Right lung (tissue), 2 donors: ENCODE measurements at regions not wholly inside any gene's neighbourhood (a gene's known extent, or its start where the extent isn't known, plus 50 kb on each side); places are given as distances from the start of the nearest gene placed in this dataset.

ENCODE experiments used
- DNase-seq, 2 donors: peaks; one replicate each; pipeline ENCODE4 v3.0.0-alpha.2; 2013

DNA sequence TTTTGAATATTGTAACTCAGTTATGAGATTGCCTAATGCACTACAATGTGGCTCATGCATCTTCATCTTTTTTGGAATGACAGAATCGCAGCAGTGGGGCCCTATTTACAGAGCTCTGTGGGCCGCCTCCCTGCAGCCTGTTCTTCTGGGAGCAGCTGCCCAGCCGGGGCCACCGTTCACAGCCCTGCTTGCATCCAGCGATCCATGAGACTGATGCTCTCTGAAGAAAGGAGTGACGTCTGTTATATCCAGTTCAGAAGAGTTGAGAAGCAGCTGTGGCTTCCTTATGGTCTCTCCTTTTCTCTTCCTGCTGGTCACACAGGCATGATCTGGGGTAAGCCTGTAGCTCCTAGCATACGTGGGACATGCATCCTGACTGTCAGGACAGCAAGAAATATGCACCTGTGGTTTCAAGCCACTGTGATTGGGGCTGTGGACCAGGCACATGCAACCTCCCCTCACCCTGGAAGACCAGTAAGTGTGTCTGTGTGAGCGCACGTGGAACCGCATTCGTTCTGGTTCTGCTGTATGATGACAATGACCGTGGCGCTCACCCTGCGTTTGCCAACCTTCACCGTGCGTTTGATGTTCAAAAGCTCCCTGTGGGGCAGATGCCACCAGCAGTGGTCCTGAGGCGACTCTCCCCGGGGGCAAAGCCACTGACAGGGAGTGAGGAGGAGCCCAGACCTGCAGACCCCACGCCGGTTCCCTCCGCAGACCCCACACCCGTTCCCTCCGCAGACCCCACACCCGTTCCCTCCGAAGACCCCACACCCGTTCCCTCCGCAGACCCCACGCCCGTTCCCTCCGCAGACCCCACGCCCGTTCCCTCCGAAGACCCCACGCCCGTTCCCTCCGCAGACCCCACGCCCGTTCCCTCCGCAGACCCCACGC lies 189.8 kb downstream of the TMEM18 start:
- DNase-seq: no peak

DNA sequence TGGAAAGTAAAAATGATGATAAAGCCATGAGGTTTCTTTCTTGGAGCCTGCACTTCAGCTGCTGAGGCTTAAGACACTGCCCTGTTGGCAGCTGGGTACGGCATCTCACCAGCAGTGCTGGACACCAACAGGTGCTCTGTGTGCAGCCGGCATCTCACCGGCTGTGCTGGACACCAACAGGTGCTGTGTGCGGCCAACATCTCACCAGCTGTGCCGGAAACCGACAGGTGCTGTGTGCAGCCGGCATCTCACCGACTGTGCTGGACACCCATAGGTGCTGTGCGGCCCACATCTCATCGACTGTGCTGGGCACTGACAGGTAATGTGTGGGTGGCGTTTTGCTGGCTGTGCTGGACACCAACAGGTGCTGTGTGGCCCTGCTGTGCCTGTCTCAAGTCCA lies 190.8 kb downstream of the TMEM18 start:
- no peak for DNase-seq

GRCh38 chr2:481388-481787 lies 193.5 kb upstream of the ALKAL2 start:
- no peak for DNase-seq

DNA sequence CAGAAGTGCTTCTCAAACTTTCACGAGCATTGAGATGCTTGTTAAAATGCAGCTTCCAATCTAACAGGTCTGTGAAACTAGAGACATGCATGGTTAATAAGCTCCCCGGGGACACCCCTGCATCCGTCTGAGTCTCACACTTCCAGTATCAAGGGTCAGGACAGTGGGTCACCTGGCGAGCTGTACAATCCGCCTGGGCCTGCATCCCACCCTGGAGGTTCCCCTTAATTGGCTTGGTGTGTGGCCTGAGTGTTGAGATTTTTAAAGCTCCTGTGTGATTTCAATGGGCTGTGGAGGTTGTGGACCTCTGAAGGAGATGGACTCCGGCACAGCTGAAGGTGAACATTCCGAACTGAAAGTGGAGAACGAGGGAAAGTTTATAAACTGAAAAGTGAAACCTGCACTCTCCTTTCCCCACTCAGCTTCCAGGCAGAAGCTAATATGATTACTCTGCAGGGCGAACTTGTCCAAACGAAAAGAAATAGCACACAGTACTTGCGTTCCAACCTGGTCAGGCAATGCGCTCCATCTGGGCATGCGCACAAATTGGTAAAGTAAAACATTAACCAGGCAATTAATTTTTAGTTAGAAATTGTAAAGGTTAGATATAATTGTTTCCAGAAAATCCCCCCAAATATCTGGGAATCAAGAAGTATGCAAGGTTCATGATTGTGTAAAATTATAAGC lies 191.7 kb upstream of the ALKAL2 start:
- DNase-seq: no peak

DNA sequence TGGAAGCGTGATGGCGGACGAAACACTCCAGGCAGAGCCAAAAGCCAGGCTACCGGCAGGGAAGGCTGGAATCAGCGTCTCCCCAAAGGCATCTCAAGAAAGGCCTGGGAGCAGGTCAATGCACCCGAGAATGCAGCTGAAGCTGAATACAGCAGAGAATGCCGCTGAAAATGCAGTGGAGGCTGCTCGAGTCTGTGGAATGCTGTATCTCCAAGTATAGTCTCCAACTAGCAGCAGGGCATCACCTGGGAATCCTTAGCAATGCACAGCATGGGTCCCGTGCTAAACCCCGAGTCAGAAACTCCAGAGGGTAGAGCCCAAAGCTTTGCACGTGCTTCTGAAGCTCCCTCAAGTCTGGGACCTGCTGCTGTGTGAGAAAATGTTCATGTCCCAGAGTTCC lies 191.1 kb upstream of the ALKAL2 start:
- no peak for DNase-seq

- no peak for DNase-seq
These were observed 183.7 kb upstream of the ALKAL2 start for GRCh38 chr2:471560-471959.

GRCh38 chr2:469514-469913 lies 181.6 kb upstream of the ALKAL2 start:
- no peak for DNase-seq

DNA sequence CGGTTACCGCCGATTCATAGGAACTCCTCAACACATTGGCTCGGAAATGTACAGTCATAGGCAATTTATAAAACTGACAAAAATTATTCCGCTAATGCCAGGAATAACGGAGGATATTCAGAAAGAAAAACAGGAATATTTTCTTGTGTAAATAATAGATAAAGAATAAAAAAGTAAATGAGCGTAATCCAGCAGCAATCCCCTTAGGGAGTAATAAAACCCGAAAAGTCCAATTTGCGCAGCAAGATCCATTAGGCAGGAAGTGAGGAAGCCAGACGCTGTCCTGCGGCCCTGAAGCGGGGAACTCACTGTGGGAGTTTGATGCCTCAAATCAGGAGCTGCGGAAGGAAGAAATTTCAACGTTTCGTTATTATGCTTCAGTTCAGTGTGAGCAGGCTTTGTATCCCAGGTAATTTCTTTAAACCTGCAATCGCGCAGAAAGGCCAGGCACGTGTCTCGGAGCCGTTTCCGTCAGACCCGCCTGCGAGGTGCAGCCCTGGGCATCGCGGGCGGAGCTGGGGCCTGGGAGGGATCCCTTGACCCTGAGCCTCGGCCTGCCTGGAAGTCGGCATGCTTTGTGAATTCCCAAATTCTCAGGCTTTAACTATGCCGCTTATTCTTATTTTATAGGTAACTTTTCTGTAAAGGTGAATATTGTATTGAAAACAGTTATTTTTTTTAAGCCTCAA lies 180.9 kb upstream of the ALKAL2 start:
- no peak for DNase-seq

- DNase-seq: peak in 1 of 2 donors; percentile 21
These were observed 180.2 kb upstream of the ALKAL2 start for GRCh38 chr2:467892-468647.

GRCh38 chr2:467543-467891 lies 179.6 kb upstream of the ALKAL2 start:
- DNase-seq: no peak

DNA sequence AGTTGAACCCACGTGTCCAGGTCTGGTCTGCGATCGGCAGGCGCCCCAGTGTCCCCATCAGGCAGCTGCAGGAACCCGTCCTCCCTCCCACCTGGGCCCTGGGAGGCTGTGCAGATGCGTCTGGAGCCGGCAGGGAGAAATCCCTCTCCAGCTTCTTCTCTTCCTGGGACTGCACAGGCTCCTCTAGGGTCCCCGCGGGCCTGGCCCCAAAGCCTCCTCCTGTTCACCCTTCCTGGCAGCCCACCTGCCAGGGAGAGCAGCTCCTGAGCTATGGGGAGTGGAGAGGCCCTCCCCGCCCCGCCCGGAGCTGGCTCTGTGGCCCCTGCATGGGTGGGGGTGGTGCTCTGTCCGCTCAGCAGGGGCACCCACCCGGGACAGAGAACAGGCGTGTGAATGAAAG lies 179.2 kb upstream of the ALKAL2 start:
- DNase-seq: no peak

DNA sequence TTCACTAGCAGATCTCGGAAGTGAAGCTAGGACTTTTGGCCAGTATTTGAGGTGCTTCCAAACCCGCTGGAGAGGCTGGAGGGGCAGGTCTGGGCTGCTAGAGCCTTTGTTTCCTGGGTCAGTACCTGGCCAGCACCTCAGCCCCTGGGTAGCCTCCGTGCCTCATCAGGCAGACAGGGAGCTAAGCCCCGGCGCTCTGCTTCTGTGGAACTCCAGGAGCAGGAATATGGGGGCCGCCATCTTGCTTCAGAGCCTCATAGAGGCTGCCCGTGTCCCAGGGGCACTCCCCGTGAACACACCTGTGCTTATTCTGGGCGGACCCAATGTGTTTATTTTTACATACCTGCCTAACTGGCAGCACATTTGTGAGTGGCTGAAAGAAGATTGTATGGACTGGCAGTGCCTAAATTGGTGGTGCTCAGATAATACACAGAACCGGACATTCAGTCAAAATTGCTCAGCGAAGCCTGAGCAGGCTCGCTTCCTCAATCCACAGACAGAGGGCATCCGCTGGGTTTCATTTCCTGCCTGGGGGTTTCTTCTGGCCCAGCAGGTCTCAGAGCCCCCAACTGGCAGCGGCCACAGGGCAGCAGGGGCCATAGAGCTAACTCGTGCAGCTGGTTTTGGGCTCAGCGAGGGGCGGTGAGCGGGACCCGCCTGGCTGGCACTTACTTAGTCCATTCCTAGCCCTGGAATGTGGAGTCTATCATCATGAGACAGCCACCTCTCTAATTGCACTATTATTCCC lies 176.8 kb upstream of the ALKAL2 start:
- DNase-seq: no peak

GRCh38 chr2:460861-461260 lies 173.0 kb upstream of the ALKAL2 start:
- DNase-seq: no peak

GRCh38 chr2:459931-460330 lies 172.0 kb upstream of the ALKAL2 start:
- no peak for DNase-seq

DNA sequence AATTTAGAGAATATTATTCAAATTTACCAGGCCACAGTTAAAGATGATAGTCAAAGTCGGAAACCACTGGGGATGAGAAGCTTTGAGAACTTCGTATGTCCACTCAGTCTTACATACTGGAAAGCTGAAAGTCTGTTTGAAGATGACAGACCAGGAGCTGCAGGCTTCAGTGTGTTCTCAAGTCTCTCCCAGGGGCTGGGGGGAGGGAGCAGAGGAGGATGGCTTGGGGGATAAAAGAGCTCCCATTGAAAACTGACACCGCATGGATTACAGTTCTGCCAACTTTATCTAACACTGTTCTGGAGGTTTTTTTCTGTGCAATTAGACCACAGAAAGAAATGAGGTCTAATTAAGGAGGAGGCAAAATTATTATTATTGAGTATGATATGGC lies 170.5 kb upstream of the ALKAL2 start:
- DNase-seq: no peak

DNA sequence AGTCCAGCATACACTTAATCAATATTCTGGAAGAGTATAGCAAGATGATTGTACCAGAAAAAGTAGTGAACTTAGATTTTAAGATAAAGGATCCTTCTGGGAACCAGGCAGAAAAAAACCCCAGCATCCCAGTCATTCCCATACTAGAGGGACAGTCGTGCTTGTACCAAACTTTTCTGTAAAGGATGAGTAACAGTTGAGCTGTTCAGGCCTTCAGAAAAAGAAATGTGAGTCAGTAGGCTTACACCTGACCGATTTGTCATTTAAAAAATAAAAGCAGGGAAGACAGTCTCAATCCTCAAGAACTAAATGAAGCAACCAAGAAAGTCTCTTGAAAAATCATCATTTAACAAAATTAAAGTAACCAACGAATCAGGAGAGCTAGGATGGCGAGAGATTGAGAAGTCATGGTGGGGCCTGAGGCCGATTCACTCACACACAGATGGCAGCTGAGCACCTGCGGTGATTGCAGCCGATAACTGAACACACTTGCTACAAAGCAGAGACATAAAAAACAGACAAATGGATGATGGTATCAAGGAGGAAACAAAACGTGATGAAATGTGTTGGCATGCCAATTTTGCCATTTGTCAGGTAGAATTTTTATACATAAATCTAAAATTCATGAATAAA lies 170.0 kb upstream of the ALKAL2 start:
- DNase-seq: no peak

GRCh38 chr2:457262-457661 lies 169.4 kb upstream of the ALKAL2 start:
- no peak for DNase-seq

DNA sequence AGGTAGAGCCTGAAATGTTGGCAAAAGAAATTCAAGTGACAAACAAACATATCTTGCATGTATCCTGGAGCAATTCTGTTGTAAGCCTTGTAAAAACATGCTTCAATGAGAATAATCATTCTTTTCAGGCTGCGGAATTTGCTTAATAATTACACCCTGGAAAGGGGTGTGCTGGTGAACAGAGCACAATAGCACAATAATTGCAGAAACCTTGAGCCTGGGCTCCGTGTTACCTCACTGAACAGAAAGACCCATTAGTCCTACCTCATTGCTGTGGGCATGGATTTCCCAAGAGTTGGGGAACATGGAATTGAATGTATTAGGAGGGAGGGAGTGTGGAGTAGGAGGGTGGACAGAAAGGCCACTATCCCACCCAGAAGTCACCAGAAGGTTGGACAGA lies 168.0 kb upstream of the ALKAL2 start:
- DNase-seq: no peak

GRCh38 chr2:455015-455705 lies 167.3 kb upstream of the ALKAL2 start:
- no peak for DNase-seq

DNA sequence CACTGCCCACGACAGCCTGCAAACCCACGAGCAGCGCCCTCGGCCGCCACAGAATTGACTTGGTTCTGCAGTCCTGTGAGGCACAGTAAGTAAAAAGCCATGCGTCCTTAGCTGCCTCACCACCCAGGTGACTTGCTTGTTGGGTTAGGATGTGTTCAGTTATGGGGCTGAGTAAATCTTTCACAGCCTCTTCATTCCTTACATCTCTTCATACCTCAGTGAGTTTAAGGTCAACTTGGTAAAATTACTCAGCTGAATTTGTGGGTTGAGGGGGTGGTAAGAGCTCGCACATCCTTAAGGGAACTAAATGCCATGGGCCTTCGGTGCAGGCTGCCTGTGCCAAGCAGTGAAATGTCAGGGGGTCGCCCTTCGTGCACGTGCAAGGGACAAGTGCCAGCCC lies 165.2 kb upstream of the ALKAL2 start:
- no peak for DNase-seq
